OCI-LY7 (cell line): ENCODE measurements at regions not wholly inside any gene's neighbourhood (a gene's known extent, or its start where the extent isn't known, plus 50 kb on each side); places are given as distances from the start of the nearest gene placed in this dataset.

Experiments
- BruUV-seq: library from RNA; stranded (reverse); fragments of 400-500 nt; replicated peaks from 2 replicates; lab custom pipeline; 2021; lab: Mats Ljungman, UMichigan
- CTCF ChIA-PET: fragments of 300-600 bp; sonication (Branson Sonifier 250); formaldehyde crosslinking; loops from one replicate; lab custom pipeline; 2022; ENCODE audit warnings: antibody characterized with exemption; ENCODE audit not compliant: unreplicated experiment; lab: Charles Lee
- POLR2A ChIA-PET: fragments of 300-600 bp; sonication (Branson Sonifier 250); formaldehyde crosslinking; loops from one replicate; lab custom pipeline; 2022; ENCODE audit warnings: antibody characterized with exemption; lab: Charles Lee
- DNase-seq: peaks from one replicate; pipeline ENCODE4 v3.0.0-alpha.2; 2015; ENCODE audit warnings: low spot score
- H2AFZ ChIP-seq: fragments of 200-600 bp; sonication (generic), shearing (Covaris generic); 2 replicates; pipeline ENCODE4 v1.6.1; 2014; ENCODE audit warnings: mild to moderate bottlenecking, antibody characterized with exemption, low read length, moderate library complexity
- H3K27ac ChIP-seq: fragments of 200-600 bp; sonication (generic); 2 replicates; pipeline ENCODE4 v1.5.1; 2014; ENCODE audit warnings: mixed run types, low read depth, mild to moderate bottlenecking, moderate library complexity, low read length, inconsistent platforms; ENCODE audit not compliant: poor library complexity, severe bottlenecking
- H3K36me3 ChIP-seq: fragments of 200-600 bp; sonication (generic); 2 replicates; pipeline ENCODE4 v1.6.1; 2014; ENCODE audit warnings: mild to moderate bottlenecking, antibody characterized with exemption, low read length, moderate library complexity, mixed read lengths; ENCODE audit not compliant: insufficient read depth
- H3K4me1 ChIP-seq: fragments of 200-600 bp; sonication (generic); 2 replicates; pipeline ENCODE4 v1.5.1; 2014; ENCODE audit warnings: mild to moderate bottlenecking, low read length; ENCODE audit not compliant: insufficient read depth, poor library complexity, severe bottlenecking
- H3K4me2 ChIP-seq: fragments of 200-600 bp; sonication (generic); 2 replicates; pipeline ENCODE4 v1.6.1; 2014; ENCODE audit warnings: mild to moderate bottlenecking, low read length
- H3K4me3 ChIP-seq: fragments of 200-600 bp; sonication (generic); 2 replicates; pipeline ENCODE4 v1.5.1; 2014; ENCODE audit warnings: mild to moderate bottlenecking, low read depth, low read length; ENCODE audit not compliant: poor library complexity, severe bottlenecking
- H3K79me2 ChIP-seq: fragments of 200-600 bp; sonication (generic); 2 replicates; pipeline ENCODE4 v1.6.1; 2016; ENCODE audit warnings: low read depth, mild to moderate bottlenecking, low read length, moderate library complexity, mixed read lengths; ENCODE audit not compliant: insufficient read depth
- H3K9me2 ChIP-seq: fragments of 200-600 bp; sonication (generic); 2 replicates; pipeline ENCODE4 v1.6.1; 2016; ENCODE audit warnings: mild to moderate bottlenecking, low read length, mixed read lengths; ENCODE audit not compliant: insufficient read depth
- H3K9me3 ChIP-seq: fragments of 200-600 bp; sonication (generic); 2 replicates; pipeline ENCODE4 v1.6.1; 2014; ENCODE audit warnings: mild to moderate bottlenecking, mixed run types, low read length, mixed read lengths
- H4K20me1 ChIP-seq: fragments of 200-600 bp; sonication (generic); 2 replicates; pipeline ENCODE4 v1.6.1; 2014; ENCODE audit warnings: mild to moderate bottlenecking, antibody characterized with exemption, low read length, moderate library complexity, mixed read lengths; ENCODE audit not compliant: insufficient read depth
- CTCF ChIP-seq: fragments of 200-600 bp; sonication (generic); conservative IDR thresholded peaks from 2 replicates; pipeline ENCODE4 v1.5.1; 2014; ENCODE audit warnings: mild to moderate bottlenecking, antibody characterized with exemption, low read length, moderate library complexity, mixed read lengths
- EZH2phosphoT487 ChIP-seq: fragments of 200-600 bp; sonication (generic); IDR thresholded peaks from 2 replicates; pipeline ENCODE4 v1.6.1; 2018; ENCODE audit warnings: low read depth, borderline replicate concordance, mild to moderate bottlenecking, mixed run types, antibody characterized with exemption, low read length, moderate library complexity, mixed read lengths
- intact Hi-C: fragments of 100-400 bp; cut with micrococcal nuclease; formaldehyde crosslinking; loops from one replicate; pipeline ENCODE4 v1.10.0; 2022; ENCODE audit not compliant: unreplicated experiment

GRCh38 chr1:232378266-232379062 lies 251.5 kb downstream of the SIPA1L2 start:
- BruUV-seq = no TSS peak
- no peak for DNase-seq
- Histone ChIP-seq H3K9me3 (no peaks in the 10 kb centered on the region), H3K4me1 (no peaks in the 10 kb centered on the region), H3K36me3 (no peaks in the 10 kb centered on the region), H2AFZ (no peak overlapping the region), H3K27ac (no peak overlapping the region), H3K9me2 (no peaks in the 10 kb centered on the region), H3K79me2 (no peaks in the 10 kb centered on the region), H4K20me1 (no peaks in the 10 kb centered on the region), H3K4me2 (no peak overlapping the region), H3K4me3 (no peak overlapping the region)
- intact Hi-C loops = no loop called here
- POLR2A ChIA-PET = no interaction called here
- CTCF ChIA-PET = no interaction called here
- TF ChIP-seq EZH2phosphoT487 (no peak), CTCF (no peak)

GRCh38 chr1:232377494-232377770 lies 252.5 kb downstream of the SIPA1L2 start:
- Histone ChIP-seq H3K4me3 (no peak overlapping the region), H3K4me2 (no peak overlapping the region), H4K20me1 (no peaks in the 10 kb centered on the region), H3K4me1 (no peaks in the 10 kb centered on the region), H2AFZ (no peak overlapping the region), H3K9me2 (no peaks in the 10 kb centered on the region), H3K79me2 (no peaks in the 10 kb centered on the region), H3K36me3 (no peaks in the 10 kb centered on the region), H3K27ac (no peak overlapping the region), H3K9me3 (no peaks in the 10 kb centered on the region)
- no TSS peak for BruUV-seq
- intact Hi-C loops = no loop called here
- DNase-seq = no peak
- ChIA-PET POLR2A (no interaction called here), CTCF (no interaction called here)
- TF ChIP-seq EZH2phosphoT487 (no peak), CTCF (no peak)

GRCh38 chr1:232376632-232377493 lies 253.1 kb downstream of the SIPA1L2 start:
- ChIA-PET POLR2A (interaction anchor here (0.9 kb wide), 1 partner anchor 193 kb away, joined by 3 read pairs; no protein-coding TSS in a partner anchor), CTCF (no interaction called here)
- H3K9me2 ChIP-seq = no peaks in the 10 kb centered on the region
- TF ChIP-seq EZH2phosphoT487 (no peak), CTCF (no peak)
- H3K9me3 ChIP-seq = no peaks in the 10 kb centered on the region
- no peaks in the 10 kb centered on the region for H3K4me1 ChIP-seq
- H3K4me3 ChIP-seq = no peak overlapping the region
- H2AFZ ChIP-seq = no peak overlapping the region
- BruUV-seq = no TSS peak
- no peak overlapping the region for H3K4me2 ChIP-seq
- H4K20me1 ChIP-seq = no peaks in the 10 kb centered on the region
- intact Hi-C loops = no loop called here
- H3K27ac ChIP-seq = no peak overlapping the region
- no peaks in the 10 kb centered on the region for H3K79me2 ChIP-seq
- DNase-seq = no peak
- H3K36me3 ChIP-seq = no peaks in the 10 kb centered on the region
